Common myeloid progenitor, CD34-positive (primary cell): ENCODE measurements at regions not wholly inside any gene's neighbourhood (a gene's known extent, or its start where the extent isn't known, plus 50 kb on each side); places are given as distances from the start of the nearest gene placed in this dataset.
A peak's percentile ranks its signal among the peaks of the same experiment; 100 is the strongest.

Source experiments
- CTCF ChIA-PET: fragments of 350-600 bp; sonication (Branson Sonifier 250); formaldehyde crosslinking; loops from one replicate; lab custom pipeline; 2021; ENCODE audit warnings: antibody characterized with exemption; lab: Charles Lee
- POLR2A ChIA-PET: fragments of 350-600 bp; sonication (Branson Sonifier 250); formaldehyde crosslinking; loops from one replicate; lab custom pipeline; 2021; ENCODE audit warnings: antibody characterized with exemption; lab: Charles Lee
- DNase-seq, 3 donors: peaks; one replicate each; pipeline versions ENCODE4 v3.0.0 to v3.0.0-alpha.2; 2013
- H3K27ac ChIP-seq, 2 experiments: 1 replicate in 1 of 2; 2 replicates in 1 of 2; pipeline ENCODE4 v1.7.0; 2013; ENCODE audit warnings: inconsistent platforms in 2 of 2, low read length in 2 of 2, mild to moderate bottlenecking in 2 of 2, low read depth in 1 of 2, moderate library complexity in 1 of 2; ENCODE audit not compliant: severe bottlenecking in 2 of 2, insufficient read depth in 1 of 2, poor library complexity in 1 of 2
- H3K27me3 ChIP-seq, 5 experiments: replicated peaks in 2 of 5; 1 replicate in 3 of 5; 2 replicates in 2 of 5; pipeline versions ENCODE4 v1.6.1 to v1.7.0; 2013; ENCODE audit warnings: low read length in 4 of 5, mild to moderate bottlenecking in 2 of 5, moderate library complexity in 2 of 5, inconsistent platforms in 1 of 5; ENCODE audit not compliant: insufficient read depth in 5 of 5, control insufficient read depth in 4 of 5
- H3K36me3 ChIP-seq, 4 experiments: 1 replicate in 2 of 4; 2 replicates in 2 of 4; pipeline versions ENCODE4 v1.6.1 to v1.7.0; 2013; ENCODE audit warnings: low read length in 3 of 4, control low read depth in 1 of 4, mild to moderate bottlenecking in 1 of 4; ENCODE audit not compliant: control insufficient read depth in 4 of 4, insufficient read depth in 4 of 4
- H3K4me1 ChIP-seq, 4 experiments: 1 replicate in 3 of 4; 2 replicates in 1 of 4; pipeline versions ENCODE4 v1.6.1 to v1.7.1; 2013; ENCODE audit warnings: low read length in 3 of 4, mild to moderate bottlenecking in 3 of 4, control low read depth in 1 of 4, inconsistent platforms in 1 of 4, moderate library complexity in 1 of 4; ENCODE audit not compliant: control insufficient read depth in 4 of 4, insufficient read depth in 4 of 4; ENCODE audit errors: control extremely low read depth in 1 of 4
- H3K4me3 ChIP-seq, 7 experiments: 1 replicate in 4 of 7; 2 replicates in 3 of 7; pipeline versions ENCODE4 v1.5.1 to v1.7.0; 2013; ENCODE audit warnings: mild to moderate bottlenecking in 7 of 7, low read length in 6 of 7, moderate library complexity in 6 of 7, inconsistent platforms in 2 of 7, low read depth in 2 of 7, control low read depth in 1 of 7; ENCODE audit not compliant: insufficient read depth in 4 of 7, control insufficient read depth in 1 of 7; ENCODE audit errors: extremely low read depth in 1 of 7
- H3K9me3 ChIP-seq, 5 experiments: 1 replicate in 4 of 5; 2 replicates in 1 of 5; pipeline versions ENCODE4 v1.6.1 to v1.7.1; 2013; ENCODE audit warnings: low read length in 4 of 5, mild to moderate bottlenecking in 2 of 5, inconsistent platforms in 1 of 5, low read depth in 1 of 5, moderate library complexity in 1 of 5; ENCODE audit not compliant: control insufficient read depth in 4 of 5, insufficient read depth in 2 of 5; ENCODE audit errors: control extremely low read depth in 1 of 5
- WGBS: methylation state at CpG from one replicate; pipeline ENCODE4 v1.1.5; 2013; ENCODE audit not compliant: insufficient coverage; 5-methylcytosine and 5-hydroxymethylcytosine counted together

DNA sequence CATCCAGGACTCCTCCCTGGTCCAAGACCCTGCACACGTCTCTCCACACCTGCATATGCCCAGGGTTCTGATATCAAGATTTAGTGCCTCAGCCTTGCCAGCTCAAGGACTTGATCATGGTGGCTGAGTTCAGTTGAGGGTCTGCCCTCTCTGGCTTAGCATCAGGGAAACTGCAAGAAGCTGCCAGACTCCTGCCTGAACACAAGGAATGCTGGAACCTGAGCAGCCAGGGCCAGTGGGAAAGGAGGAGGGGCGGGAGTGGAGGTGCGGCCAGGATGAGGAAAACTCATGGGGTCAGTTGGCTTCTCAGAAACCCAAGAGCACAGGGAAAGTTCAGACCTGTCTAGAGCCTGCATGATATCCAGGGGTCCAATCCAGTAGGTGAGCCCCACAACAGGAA, 546.1 kb downstream of the BUD13 start:
- DNase-seq: no peak
- no peaks in the 10 kb centered on the region for H3K36me3 ChIP-seq
- ChIA-PET CTCF (no interaction called here), POLR2A (no interaction called here)
- H3K4me3 ChIP-seq: no peak overlapping the region
- no peak overlapping the region for H3K27ac ChIP-seq
- no peaks in the 10 kb centered on the region for H3K4me1 ChIP-seq
- no peaks in the 10 kb centered on the region for H3K9me3 ChIP-seq
- H3K27me3 ChIP-seq: peaks cover 0 to 12% (median 5%) of the 10 kb centered on the region in 5 experiments
- WGBS: 81% methylated on average over 3 of the region's 3 CpGs

- CTCF ChIA-PET: interaction anchor here (0.8 to 3.3 kb wide), 2 partner anchors 9 to 12 kb away, joined by 4 to 17 read pairs; no protein-coding TSS in a partner anchor
Measured at GRCh38 chr11:116225784-116226585, 546.8 kb downstream of the BUD13 start.

GRCh38 chr11:116225236-116225635, 547.6 kb downstream of the BUD13 start:
- Histone ChIP-seq H3K4me3 (no peak overlapping the region), H3K4me1 (no peaks in the 10 kb centered on the region), H3K27ac (no peak overlapping the region), H3K27me3 (peaks cover 0 to 12% (median 4%) of the 10 kb centered on the region in 5 experiments), H3K36me3 (no peaks in the 10 kb centered on the region), H3K9me3 (no peaks in the 10 kb centered on the region)
- 75% methylated on average over 6 of the region's 6 CpGs for WGBS
- ChIA-PET POLR2A (no interaction called here), CTCF (interaction anchor here (0.8 to 3.3 kb wide), 5 partner anchors 8 to 417 kb away, joined by 3 to 17 read pairs (median 5); no protein-coding TSS in a partner anchor)
- DNase-seq: no peak

More at GRCh38 chr11:116225784-116226585, 546.8 kb downstream of the BUD13 start:
- POLR2A ChIA-PET: no interaction called here
- Histone ChIP-seq H3K4me3 (no peak overlapping the region), H3K27ac (no peak overlapping the region), H3K36me3 (no peaks in the 10 kb centered on the region), H3K9me3 (no peaks in the 10 kb centered on the region), H3K4me1 (no peaks in the 10 kb centered on the region), H3K27me3 (peaks cover 0 to 12% (median 4%) of the 10 kb centered on the region in 5 experiments)
- DNase-seq: no peak
- WGBS: 88% methylated on average over 6 of the region's 7 CpGs

GRCh38 chr11:116224889-116225200, 547.9 kb downstream of the BUD13 start:
- no peak for DNase-seq
- Histone ChIP-seq H3K27ac (no peak overlapping the region), H3K27me3 (peaks cover 0 to 12% (median 4%) of the 10 kb centered on the region in 5 experiments), H3K36me3 (no peaks in the 10 kb centered on the region), H3K9me3 (no peaks in the 10 kb centered on the region), H3K4me3 (no peak overlapping the region), H3K4me1 (no peaks in the 10 kb centered on the region)
- ChIA-PET POLR2A (no interaction called here), CTCF (interaction anchor here (1.2 to 3.3 kb wide), 4 partner anchors 10 to 417 kb away, joined by 3 to 17 read pairs (median 6); no protein-coding TSS in a partner anchor)
- 73% methylated on average over 5 of the region's 5 CpGs for WGBS

DNA sequence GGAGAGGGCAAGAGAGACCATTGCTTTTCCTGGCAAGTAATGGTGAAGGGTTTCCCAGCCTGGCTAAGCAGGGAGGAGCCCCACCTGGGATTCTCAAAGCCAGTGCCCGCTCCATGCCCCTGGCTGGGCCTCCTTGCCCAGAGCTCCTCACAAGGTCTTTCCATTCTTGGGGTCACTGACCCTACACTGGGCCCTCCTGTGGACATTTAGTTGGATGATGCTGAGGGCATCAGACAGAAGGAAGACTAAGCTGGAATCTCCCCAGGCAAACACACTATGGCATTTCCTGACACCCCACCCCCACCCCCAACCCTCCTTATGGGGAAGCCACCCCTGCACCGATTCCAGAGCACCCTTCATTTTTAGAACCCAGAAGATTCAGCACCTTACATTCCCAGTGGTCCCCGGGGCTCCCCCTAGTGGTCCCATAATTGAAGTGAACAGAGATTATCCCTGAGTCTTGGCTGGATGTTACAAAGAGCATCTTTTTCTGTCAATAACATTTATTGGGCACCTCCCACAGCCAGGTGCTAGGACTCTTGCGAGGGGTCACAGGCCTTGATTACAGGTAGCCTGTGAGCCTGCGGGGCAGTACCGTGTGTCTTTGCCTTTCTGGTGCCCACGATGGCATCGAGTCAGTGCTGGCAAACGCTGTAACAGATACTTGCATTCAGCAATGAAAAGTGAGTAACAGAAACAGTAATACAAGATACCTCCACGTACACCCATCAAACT, 548.5 kb downstream of the BUD13 start:
- H3K27me3 ChIP-seq: peaks cover 0 to 10% (median 2%) of the 10 kb centered on the region in 5 experiments
- H3K4me1 ChIP-seq: no peaks in the 10 kb centered on the region
- ChIA-PET CTCF (interaction anchor here (1.2 to 3.3 kb wide), 6 partner anchors 10 to 417 kb away, joined by 3 to 17 read pairs (median 5); no protein-coding TSS in a partner anchor), POLR2A (no interaction called here)
- DNase-seq: peak; percentile 18 to 49 (median 32)
- WGBS: 18% methylated on average over 6 of the region's 10 CpGs
- H3K4me3 ChIP-seq: no peak overlapping the region
- no peaks in the 10 kb centered on the region for H3K9me3 ChIP-seq
- no peaks in the 10 kb centered on the region for H3K36me3 ChIP-seq
- H3K27ac ChIP-seq: no peak overlapping the region

DNA sequence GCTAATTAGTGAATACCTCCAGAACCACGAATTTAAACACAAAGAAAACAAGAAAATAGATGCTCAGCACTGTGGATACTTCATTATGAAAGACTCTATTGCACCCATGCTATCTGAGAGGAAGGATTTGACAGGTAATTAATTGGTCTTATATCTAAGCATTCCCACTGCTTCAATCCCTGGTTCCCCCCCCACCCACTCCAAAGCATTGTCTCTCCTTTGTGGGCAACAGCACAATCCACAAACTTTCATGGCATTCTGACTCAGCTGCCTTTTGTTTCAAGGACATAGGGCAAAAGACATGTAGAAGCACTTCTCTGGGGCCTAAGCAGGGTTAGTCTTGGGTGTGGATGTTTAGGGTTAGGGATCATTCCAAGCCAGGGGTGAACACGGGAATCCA, 551.4 kb downstream of the BUD13 start:
- 100% methylated on average over 1 of the region's 2 CpGs for WGBS
- H3K27ac ChIP-seq: no peak overlapping the region

More for the DNA sequence above, 551.4 kb downstream of the BUD13 start:
- no peak for DNase-seq
- no peaks in the 10 kb centered on the region for H3K36me3 ChIP-seq
- no peaks in the 10 kb centered on the region for H3K9me3 ChIP-seq
- POLR2A ChIA-PET: no interaction called here
- CTCF ChIA-PET: interaction anchor here (1.5 kb wide), 1 partner anchor 11 kb away, joined by 3 read pairs; no protein-coding TSS in a partner anchor
- H3K4me1 ChIP-seq: no peaks in the 10 kb centered on the region
- peaks cover 0 to 4% (median 3%) of the 10 kb centered on the region in 5 experiments for H3K27me3 ChIP-seq
- H3K4me3 ChIP-seq: no peak overlapping the region
